Keratinocyte (primary cell): ENCODE measurements at regions not wholly inside any gene's neighbourhood (a gene's known extent, or its start where the extent isn't known, plus 50 kb on each side); places are given as distances from the start of the nearest gene placed in this dataset.

ENCODE experiments used
- DNase-seq: peaks from one replicate; pipeline ENCODE4 v3.0.0-alpha.2; 2011; ENCODE audit warnings: low read depth, missing footprints, low spot score
- FAIRE-seq: peaks from 2 replicates; lab custom pipeline; 2011; peaks lifted over from hg19 to GRCh38; lab: Jason Lieb, UNC
- H2AFZ ChIP-seq: 2 replicates; pipeline ENCODE4 v1.6.0; 2012; ENCODE audit warnings: low read length, control low read depth, inconsistent platforms; ENCODE audit not compliant: control insufficient read depth
- H3K27ac ChIP-seq: 2 replicates; pipeline ENCODE4 v1.5.1; 2011; ENCODE audit warnings: low read length; ENCODE audit not compliant: control insufficient read depth, insufficient read depth
- H3K27me3 ChIP-seq: 3 replicates; pipeline ENCODE4 v1.6.0; 2011; ENCODE audit warnings: low read length; ENCODE audit not compliant: control insufficient read depth, insufficient read depth; ENCODE audit errors: extremely low read depth
- H3K36me3 ChIP-seq, 2 experiments: 2 replicates in 1 of 2; 3 replicates in 1 of 2; pipeline ENCODE4 v1.5.1; 2011; ENCODE audit warnings: low read length in 2 of 2, mild to moderate bottlenecking in 1 of 2; ENCODE audit not compliant: control insufficient read depth in 2 of 2, insufficient read depth in 2 of 2; ENCODE audit errors: extremely low read depth in 1 of 2
- H3K4me1 ChIP-seq: 3 replicates; pipeline ENCODE4 v1.5.1; 2011; ENCODE audit warnings: low read length; ENCODE audit not compliant: control insufficient read depth, insufficient read depth; ENCODE audit errors: extremely low read depth
- H3K4me2 ChIP-seq: 3 replicates; pipeline ENCODE4 v1.6.0; 2011; ENCODE audit warnings: low read depth, low read length; ENCODE audit not compliant: control insufficient read depth, insufficient read depth; ENCODE audit errors: extremely low read depth
- H3K4me3 ChIP-seq, 3 experiments: fragments of 200-600 bp in 1 of 3; sonication (generic) in 1 of 3; 2 replicates in 2 of 3; 3 replicates in 1 of 3; pipeline ENCODE4 v1.5.1; 2011 to 2016; ENCODE audit warnings: low read length in 3 of 3, mild to moderate bottlenecking in 3 of 3, control low read depth in 2 of 3, inconsistent platforms in 1 of 3, low read depth in 1 of 3, mixed read lengths in 1 of 3, mixed run types in 1 of 3, moderate library complexity in 1 of 3; ENCODE audit not compliant: control insufficient read depth in 2 of 3, insufficient read depth in 2 of 3; ENCODE audit errors: extremely low read depth in 1 of 3
- H3K79me2 ChIP-seq: 2 replicates; pipeline ENCODE4 v1.6.0; 2012; ENCODE audit warnings: low read length; ENCODE audit not compliant: control insufficient read depth, insufficient read depth
- H3K9ac ChIP-seq: 3 replicates; pipeline ENCODE4 v1.6.0; 2011; ENCODE audit warnings: low read length; ENCODE audit not compliant: control insufficient read depth, insufficient read depth; ENCODE audit errors: extremely low read depth
- H3K9me1 ChIP-seq: 3 replicates; pipeline ENCODE4 v1.6.0; 2011; ENCODE audit warnings: low read length; ENCODE audit not compliant: control insufficient read depth, insufficient read depth; ENCODE audit errors: extremely low read depth
- H3K9me3 ChIP-seq: 2 replicates; pipeline ENCODE4 v1.5.1; 2012; ENCODE audit warnings: low read depth, low read length; ENCODE audit not compliant: control insufficient read depth
- H4K20me1 ChIP-seq: 3 replicates; pipeline ENCODE4 v1.6.0; 2011; ENCODE audit warnings: low read length; ENCODE audit not compliant: control insufficient read depth, insufficient read depth; ENCODE audit errors: extremely low read depth
- CTCF ChIP-seq, 3 experiments: IDR thresholded peaks in 1 of 3; conservative IDR thresholded peaks in 1 of 3; optimal IDR thresholded peaks in 1 of 3; 2 replicates in 2 of 3; 3 replicates in 1 of 3; pipeline versions ENCODE3 to v1.5.1; 2011; ENCODE audit warnings: low read length in 3 of 3, mild to moderate bottlenecking in 3 of 3, moderate library complexity in 2 of 3, control low read depth in 1 of 3, inconsistent platforms in 1 of 3; ENCODE audit not compliant: insufficient read depth in 2 of 3; ENCODE audit errors: extremely low read depth in 1 of 3
- EZH2 ChIP-seq: IDR thresholded peaks from one replicate; pipeline ENCODE4 v1.6.1; 2012; ENCODE audit warnings: inconsistent platforms, mild to moderate bottlenecking, low read length, moderate library complexity
- dilution Hi-C: fragments of 300-500 bp; cut with MboI; formaldehyde crosslinking; loops from one replicate; pipeline ENCODE4 v1.7.0; 2020; ENCODE audit warnings: low sequenced_read_pairs; ENCODE audit not compliant: extremely low pct_ligation_motif_present

- Histone ChIP-seq H3K27me3 (peaks cover 8% of the 10 kb centered on the region), H3K79me2 (no peaks in the 10 kb centered on the region), H2AFZ (no peak overlapping the region), H3K27ac (no peak overlapping the region), H4K20me1 (no peaks in the 10 kb centered on the region), H3K4me2 (no peak overlapping the region), H3K9ac (no peak overlapping the region), H3K4me1 (peaks cover 4% of the 10 kb centered on the region), H3K9me3 (no peaks in the 10 kb centered on the region), H3K36me3 (no peaks in the 10 kb centered on the region), H3K9me1 (no peaks in the 10 kb centered on the region), H3K4me3 (no peak overlapping the region)
- DNase-seq (no peak), FAIRE-seq (no peak)
- dilution Hi-C loops, result no loop called here
- TF ChIP-seq EZH2, result no peak
- TF ChIP-seq CTCF (optimal IDR thresholded peaks at IDR 0.05 in 1 of 3, IDR thresholded peaks at IDR 0.05 in 1 of 3, conservative IDR thresholded peaks at IDR 0.05 in 1 of 3; ENCODE audit: extremely low read depth in 1 of 3, insufficient read depth in 2 of 3, low read length in 3 of 3), result no peak
These were observed 279.8 kb downstream of the CDH26 start for GRCh38 chr20:60237981-60238380.

GRCh38 chr20:60238992-60239660, 280.9 kb downstream of the CDH26 start:
- dilution Hi-C loops, result no loop called here
- H3K9me1 ChIP-seq, result no peaks in the 10 kb centered on the region
- H3K27ac ChIP-seq, result no peak overlapping the region
- no peaks in the 10 kb centered on the region for H4K20me1 ChIP-seq
- no peak overlapping the region for H3K4me3 ChIP-seq
- H3K36me3 ChIP-seq, result no peaks in the 10 kb centered on the region
- no peak for DNase-seq
- no peak overlapping the region for H2AFZ ChIP-seq
- H3K4me1 ChIP-seq, result peaks cover 7% of the 10 kb centered on the region
- H3K9me3 ChIP-seq, result no peaks in the 10 kb centered on the region
- H3K9ac ChIP-seq, result no peak overlapping the region
- no peak overlapping the region for H3K4me2 ChIP-seq
- peaks cover 8% of the 10 kb centered on the region for H3K27me3 ChIP-seq
- TF ChIP-seq EZH2, result no peak
- TF ChIP-seq CTCF (optimal IDR thresholded peaks at IDR 0.05 in 1 of 3, IDR thresholded peaks at IDR 0.05 in 1 of 3, conservative IDR thresholded peaks at IDR 0.05 in 1 of 3; ENCODE audit: extremely low read depth in 1 of 3, insufficient read depth in 2 of 3, low read length in 3 of 3), result no peak
- no peaks in the 10 kb centered on the region for H3K79me2 ChIP-seq
- no peak for FAIRE-seq
